ENCODE measurements at regions not wholly inside any gene's neighbourhood (a gene's known extent, or its start where the extent isn't known, plus 50 kb on each side); places are given as distances from the start of the nearest gene placed in this dataset.

DNA sequence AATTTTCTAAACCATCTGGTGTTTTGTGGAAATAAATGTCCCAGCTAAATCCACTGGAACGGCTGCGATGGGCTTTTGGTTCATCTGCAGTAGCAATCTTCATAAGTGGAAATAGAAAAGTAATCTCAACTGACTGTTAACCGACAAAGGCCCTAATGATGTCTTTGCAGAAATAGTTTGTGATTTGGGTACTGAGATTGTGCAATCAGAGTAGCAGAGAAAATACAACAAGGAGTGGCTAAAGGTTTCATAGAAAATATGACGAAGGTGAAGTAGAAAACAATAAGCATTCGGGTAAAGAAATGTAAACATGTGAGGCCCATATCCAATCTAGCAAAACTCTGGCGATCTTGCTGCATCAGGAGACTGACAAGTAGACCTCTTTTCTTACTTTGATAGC, 262.6 kb upstream of the MCTP2 start:
- H3K4me3 ChIP-seq (ENCODE audit: low read depth in 2 of 2, low read length in 1 of 2) = no peak overlapping the region
- no peaks in the 10 kb centered on the region for H3K36me3 ChIP-seq (replicated peaks in 1 of 2; ENCODE audit: control insufficient read depth in 1 of 2, insufficient read depth in 2 of 2, low read length in 1 of 2)
- no peaks in the 10 kb centered on the region for H3K27me3 ChIP-seq (ENCODE audit: insufficient read depth)
- no peak for DNase-seq
- CTCF ChIA-PET = interaction anchor here (0.6 kb wide), 1 partner anchor 11 kb away, joined by 3 read pairs; no protein-coding TSS in a partner anchor
- no peaks in the 10 kb centered on the region for H3K79me2 ChIP-seq (ENCODE audit: insufficient read depth)
- no peaks in the 10 kb centered on the region for H4K20me1 ChIP-seq (ENCODE audit: insufficient read depth)
- no peaks in the 10 kb centered on the region for H3F3A ChIP-seq (replicated peaks; ENCODE audit: insufficient read depth)
- 51% methylated on average over 6 of the region's 6 CpGs for WGBS (ENCODE audit: low lambda C conversion rate)
- no peak overlapping the region for H3K4me2 ChIP-seq
- TF ChIP-seq CHD2 (IDR thresholded peaks at IDR 0.05; ENCODE audit: low read length, partially characterized antibody) (no peak), EP300 (IDR thresholded peaks at IDR 0.05; ENCODE audit: borderline replicate concordance in 1 of 2, low read depth in 1 of 2, low read length in 1 of 2) (no peak), TEAD4 (IDR thresholded peaks at IDR 0.05; ENCODE audit: borderline replicate concordance, insufficient read depth) (no peak), FOXJ3 (CRISPR knock-in tag; IDR thresholded peaks at IDR 0.05) (no peak), TCF12 (IDR thresholded peaks at IDR 0.05) (no peak), SIN3A (IDR thresholded peaks at IDR 0.05; ENCODE audit: borderline replicate concordance, low read depth, low read length) (no peak), EZH2phosphoT487 (IDR thresholded peaks at IDR 0.05; ENCODE audit: borderline replicate concordance, low read depth) (no peak), NFIC (IDR thresholded peaks at IDR 0.05; ENCODE audit: borderline replicate concordance) (no peak), CTCF (IDR thresholded peaks at IDR 0.05) (no peak), JUND (IDR thresholded peaks at IDR 0.05) (no peak), POLR2AphosphoS5 (IDR thresholded peaks at IDR 0.05; ENCODE audit: low read depth, low read length) (no peak), RAD21 (IDR thresholded peaks at IDR 0.05; ENCODE audit: low read length) (no peak), ELF1 (IDR thresholded peaks at IDR 0.05) (no peak), NRF1 (IDR thresholded peaks at IDR 0.05; ENCODE audit: low read depth, low read length) (no peak), PBX3 (IDR thresholded peaks at IDR 0.05) (no peak), FOSL2 (IDR thresholded peaks at IDR 0.05; ENCODE audit: borderline replicate concordance, low read depth) (no peak), ZBTB33 (IDR thresholded peaks at IDR 0.05; ENCODE audit: borderline replicate concordance, low read depth) (no peak), GABPA (IDR thresholded peaks at IDR 0.05; ENCODE audit: low read depth) (no peak)
- TF ChIP-seq, protein P1, sequence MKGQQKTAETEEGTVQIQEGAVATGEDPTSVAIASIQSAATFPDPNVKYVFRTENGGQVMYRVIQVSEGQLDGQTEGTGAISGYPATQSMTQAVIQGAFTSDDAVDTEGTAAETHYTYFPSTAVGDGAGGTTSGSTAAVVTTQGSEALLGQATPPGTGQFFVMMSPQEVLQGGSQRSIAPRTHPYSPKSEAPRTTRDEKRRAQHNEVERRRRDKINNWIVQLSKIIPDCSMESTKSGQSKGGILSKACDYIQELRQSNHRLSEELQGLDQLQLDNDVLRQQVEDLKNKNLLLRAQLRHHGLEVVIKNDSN (IDR thresholded peaks at IDR 0.05; ENCODE audit: borderline replicate concordance, low read depth) = no peak
- H2AFZ ChIP-seq (ENCODE audit: low read depth) = no peak overlapping the region
- H3K27ac ChIP-seq (ENCODE audit: low read depth in 2 of 2, low read length in 1 of 2) = no peak overlapping the region
- H3K4me1 ChIP-seq (ENCODE audit: control insufficient read depth in 1 of 2, insufficient read depth in 2 of 2, low read depth in 1 of 2, low read length in 1 of 2) = no peaks in the 10 kb centered on the region
- H3K9ac ChIP-seq = no peak overlapping the region
- H3K9me2 ChIP-seq = no peaks in the 10 kb centered on the region
- POLR2A ChIA-PET = no interaction called here
- no peaks in the 10 kb centered on the region for H3K9me3 ChIP-seq

Measured in SK-N-SH (cell line).